ENCODE measurements at regions not wholly inside any gene's neighbourhood (a gene's known extent, or its start where the extent isn't known, plus 50 kb on each side); places are given as distances from the start of the nearest gene placed in this dataset.

DNA sequence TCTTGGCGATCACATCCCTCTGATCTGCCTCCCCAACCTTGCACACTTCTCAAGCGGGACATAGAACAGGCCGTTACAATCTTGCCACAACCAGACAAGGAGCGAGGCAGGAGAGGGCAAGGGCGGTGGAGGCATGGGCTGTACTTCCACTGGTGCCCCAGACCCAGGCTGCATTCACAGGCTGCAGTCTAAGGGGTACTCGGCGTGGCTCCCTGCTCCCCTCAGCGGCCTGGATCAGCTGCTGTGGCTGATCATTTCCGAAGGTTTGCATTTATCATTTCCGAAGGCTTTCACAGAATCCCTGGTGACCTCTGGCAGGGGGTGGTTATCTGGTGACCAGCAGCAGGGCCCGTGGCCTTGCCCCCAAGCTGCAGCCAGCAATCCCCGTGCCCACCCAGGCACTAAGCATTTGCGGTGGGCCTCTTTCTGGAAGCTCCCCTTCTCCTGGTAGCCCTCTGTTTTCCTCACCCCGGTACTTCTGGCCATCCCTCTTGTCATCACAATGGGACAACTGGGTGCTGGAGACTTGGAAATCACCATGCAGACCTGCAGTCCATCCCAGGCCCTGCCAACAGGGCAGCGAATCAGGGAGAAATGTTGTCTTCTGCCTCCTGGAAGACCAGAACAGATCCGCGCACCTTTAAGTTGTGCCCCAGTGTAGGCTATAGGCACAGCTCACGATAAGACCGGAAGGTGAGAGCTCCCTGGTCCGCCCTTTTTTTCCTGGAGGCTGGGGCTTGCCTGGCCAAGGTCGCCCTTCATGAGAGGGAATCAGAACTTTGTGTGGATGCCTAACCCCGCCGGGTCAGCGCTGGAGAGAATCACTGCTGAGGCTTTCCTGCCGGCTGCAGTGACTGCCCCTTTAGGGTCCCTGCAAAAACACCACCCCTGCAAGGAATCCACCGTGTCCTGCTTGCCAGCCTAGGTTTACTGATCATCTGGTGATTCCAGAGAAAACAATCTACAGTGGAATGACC is 1739.1 kb downstream of the TP53TG3F start:
- Mint-ChIP-seq H3K27ac (ENCODE audit: unreplicated experiment) (no peak overlapping the region), H3K27me3 (ENCODE audit: unreplicated experiment) (no peaks in the 10 kb centered on the region), H3K9me3 (ENCODE audit: unreplicated experiment) (peaks cover 33% of the 10 kb centered on the region), H3K4me1 (ENCODE audit: unreplicated experiment) (no peaks in the 10 kb centered on the region), H3K36me3 (ENCODE audit: unreplicated experiment) (no peaks in the 10 kb centered on the region), H3K4me3 (ENCODE audit: unreplicated experiment) (no peak overlapping the region)
- no peak for DNase-seq (ENCODE audit: extremely low spot score, unreplicated experiment)
- TF ChIP-seq CTCF (IDR thresholded peaks at IDR 0.05): no peak

DNA sequence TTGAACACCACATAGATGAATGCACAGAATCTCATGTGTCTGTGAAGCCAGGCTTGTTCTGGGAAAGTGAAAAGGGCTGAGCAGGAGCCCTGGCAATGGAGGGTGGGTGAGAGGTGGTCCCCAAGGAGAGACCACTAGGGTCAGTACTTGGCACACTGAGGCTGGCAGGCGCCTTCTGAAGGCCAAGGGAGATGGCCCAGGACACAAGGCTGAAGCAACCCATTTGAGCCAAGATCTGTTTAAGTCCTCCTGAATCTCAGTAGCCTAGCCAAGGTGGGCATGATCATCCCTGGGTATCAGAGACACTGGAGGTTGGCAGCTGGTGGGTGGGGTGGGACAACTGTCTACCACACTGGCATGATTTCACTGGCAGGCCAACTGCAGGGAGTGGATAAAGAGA is 1741.2 kb downstream of the TP53TG3F start:
- no peaks in the 10 kb centered on the region for H3K27me3 Mint-ChIP-seq (ENCODE audit: unreplicated experiment)
- no peak overlapping the region for H3K27ac Mint-ChIP-seq (ENCODE audit: unreplicated experiment)
- no peak for TF ChIP-seq CTCF (IDR thresholded peaks at IDR 0.05)
- no peak overlapping the region for H3K4me3 Mint-ChIP-seq (ENCODE audit: unreplicated experiment)
- H3K4me1 Mint-ChIP-seq (ENCODE audit: unreplicated experiment): no peaks in the 10 kb centered on the region
- H3K36me3 Mint-ChIP-seq (ENCODE audit: unreplicated experiment): no peaks in the 10 kb centered on the region
- peaks cover 37% of the 10 kb centered on the region for H3K9me3 Mint-ChIP-seq (ENCODE audit: unreplicated experiment)
- DNase-seq (ENCODE audit: extremely low spot score, unreplicated experiment): no peak

- DNase-seq (ENCODE audit: extremely low spot score, unreplicated experiment): no peak
- H3K9me3 Mint-ChIP-seq (ENCODE audit: unreplicated experiment): peaks cover 41% of the 10 kb centered on the region
- H3K4me1 Mint-ChIP-seq (ENCODE audit: unreplicated experiment): no peaks in the 10 kb centered on the region
- no peaks in the 10 kb centered on the region for H3K36me3 Mint-ChIP-seq (ENCODE audit: unreplicated experiment)
- H3K27ac Mint-ChIP-seq (ENCODE audit: unreplicated experiment): no peak overlapping the region
- no peaks in the 10 kb centered on the region for H3K27me3 Mint-ChIP-seq (ENCODE audit: unreplicated experiment)
- TF ChIP-seq CTCF (IDR thresholded peaks at IDR 0.05): no peak
- no peak overlapping the region for H3K4me3 Mint-ChIP-seq (ENCODE audit: unreplicated experiment)
Measured at GRCh38 chr16:35201151-35201550, 1741.7 kb downstream of the TP53TG3F start.

DNA sequence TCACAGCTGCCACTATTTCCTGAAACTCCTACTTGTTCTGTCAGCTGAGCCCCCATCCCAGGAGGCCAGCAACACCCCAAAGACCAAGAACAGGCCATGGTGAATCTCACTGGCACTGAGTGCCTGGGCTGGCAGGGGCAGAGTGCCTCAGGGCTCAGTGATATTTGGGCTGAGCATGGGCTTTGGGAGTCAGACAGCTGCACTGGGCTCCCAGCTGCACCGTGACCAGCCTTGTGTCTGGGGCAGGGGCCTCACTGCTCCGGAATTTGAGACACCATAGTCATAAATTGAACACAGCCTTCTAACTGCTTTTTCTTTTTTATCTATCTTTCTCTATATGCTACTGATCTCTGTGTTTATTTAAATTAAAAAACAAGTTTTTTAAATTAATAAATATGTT is 1744.2 kb downstream of the TP53TG3F start:
- Mint-ChIP-seq H3K4me3 (ENCODE audit: unreplicated experiment) (no peak overlapping the region), H3K27me3 (ENCODE audit: unreplicated experiment) (no peaks in the 10 kb centered on the region), H3K36me3 (ENCODE audit: unreplicated experiment) (no peaks in the 10 kb centered on the region), H3K9me3 (ENCODE audit: unreplicated experiment) (peaks cover 43% of the 10 kb centered on the region), H3K4me1 (ENCODE audit: unreplicated experiment) (no peaks in the 10 kb centered on the region), H3K27ac (ENCODE audit: unreplicated experiment) (no peak overlapping the region)
- no peak for DNase-seq (ENCODE audit: extremely low spot score, unreplicated experiment)
- no peak for TF ChIP-seq CTCF (IDR thresholded peaks at IDR 0.05)

Measured in osteocyte (in vitro differentiated cells).